IMR-90 (cell line): ENCODE measurements at regions not wholly inside any gene's neighbourhood (a gene's known extent, or its start where the extent isn't known, plus 50 kb on each side); places are given as distances from the start of the nearest gene placed in this dataset.

Experiments
- ATAC-seq: fragments of 200-7000 bp; cut with Tn5 transposase; 2 replicates; pipeline ENCODE4 v1.9.1; 2020; ENCODE audit warnings: low read depth, mild to moderate bottlenecking, moderate library complexity
- BruUV-seq: library from RNA; stranded (reverse); fragments of 400-500 nt; replicated peaks from 2 replicates; lab custom pipeline; 2021; lab: Mats Ljungman, UMichigan
- CTCF ChIA-PET: fragments of 300-600 bp; formaldehyde crosslinking; extraction: SDS; loops from one replicate; lab custom pipeline; 2021; ENCODE audit warnings: antibody characterized with exemption; lab: Yijun Ruan, JAX
- POLR2A ChIA-PET: fragments of 300-600 bp; sonication (Branson Sonifier 250); formaldehyde crosslinking; loops from one replicate; lab custom pipeline; 2022; ENCODE audit warnings: antibody characterized with exemption; ENCODE audit not compliant: unreplicated experiment; lab: Charles Lee
- DNase-seq: peaks from one replicate; pipeline ENCODE4 v3.0.0; 2013
- H2AFZ ChIP-seq: replicated peaks from 2 replicates; pipeline ENCODE3; 2013; ENCODE audit warnings: low read length, mild to moderate bottlenecking; ENCODE audit not compliant: poor library complexity
- H2AK5ac ChIP-seq: 2 replicates; pipeline ENCODE4 v1.6.1; 2013; ENCODE audit warnings: low read depth, low read length, inconsistent platforms
- H2AK9ac ChIP-seq: replicated peaks from 2 replicates; pipeline ENCODE3; 2013; ENCODE audit warnings: mild to moderate bottlenecking, low read depth, low read length, moderate library complexity; ENCODE audit not compliant: poor library complexity
- H2BK120ac ChIP-seq: 2 replicates; pipeline ENCODE4 v1.6.1; 2013; ENCODE audit warnings: low read depth, low read length, inconsistent platforms
- H2BK15ac ChIP-seq: 3 replicates; pipeline ENCODE4 v1.6.1; 2013; ENCODE audit warnings: low read depth, low read length, inconsistent platforms
- H2BK20ac ChIP-seq: 2 replicates; pipeline ENCODE4 v1.6.1; 2013; ENCODE audit warnings: low read depth, mild to moderate bottlenecking, inconsistent platforms, low read length, moderate library complexity
- H2BK5ac ChIP-seq: 2 replicates; pipeline ENCODE4 v1.6.1; 2013; ENCODE audit warnings: mild to moderate bottlenecking, low read depth, low read length, inconsistent platforms; ENCODE audit not compliant: poor library complexity, severe bottlenecking
- H3K14ac ChIP-seq: replicated peaks from 2 replicates; pipeline ENCODE4 v1.6.1; 2013; ENCODE audit warnings: low read depth, low read length, inconsistent platforms
- H3K18ac ChIP-seq: 2 replicates; pipeline ENCODE4 v1.6.1; 2013; ENCODE audit warnings: low read depth, low read length, control low read depth
- H3K23ac ChIP-seq: 2 replicates; pipeline ENCODE4 v1.6.1; 2013; ENCODE audit warnings: low read depth, low read length, inconsistent platforms
- H3K27ac ChIP-seq: 2 replicates; pipeline ENCODE4 v1.5.1; 2013; ENCODE audit warnings: mild to moderate bottlenecking, control low read depth, low read length; ENCODE audit not compliant: insufficient read depth
- H3K27me3 ChIP-seq: 2 replicates; pipeline ENCODE4 v1.6.1; 2013; ENCODE audit warnings: low read length; ENCODE audit not compliant: control insufficient read depth, insufficient read depth
- H3K36me3 ChIP-seq: 2 replicates; pipeline ENCODE4 v1.6.1; 2013; ENCODE audit warnings: low read length, mixed read lengths; ENCODE audit not compliant: control insufficient read depth, insufficient read depth
- H3K4ac ChIP-seq: 2 replicates; pipeline ENCODE4 v1.6.1; 2013; ENCODE audit warnings: low read depth, low read length, inconsistent platforms
- H3K4me1 ChIP-seq: 2 replicates; pipeline ENCODE4 v1.6.1; 2013; ENCODE audit warnings: low read length, mixed read lengths; ENCODE audit not compliant: control insufficient read depth, insufficient read depth
- H3K4me2 ChIP-seq: 2 replicates; pipeline ENCODE4 v1.6.1; 2013; ENCODE audit warnings: low read depth, mild to moderate bottlenecking, control low read depth, low read length, moderate library complexity
- H3K4me3 ChIP-seq: 2 replicates; pipeline ENCODE4 v1.5.1; 2013; ENCODE audit warnings: low read depth, mild to moderate bottlenecking, control low read depth, low read length, moderate library complexity; ENCODE audit not compliant: insufficient read depth
- H3K56ac ChIP-seq: 2 replicates; pipeline ENCODE4 v1.6.1; 2013; ENCODE audit warnings: low read length, inconsistent platforms; ENCODE audit not compliant: insufficient read depth; ENCODE audit errors: extremely low read depth
- H3K79me1 ChIP-seq, 2 experiments: 2 replicates each; pipeline ENCODE4 v1.6.1; 2013; ENCODE audit warnings: low read length in 2 of 2, inconsistent platforms in 1 of 2, low read depth in 1 of 2
- H3K9ac ChIP-seq: 2 replicates; pipeline ENCODE4 v1.6.1; 2013; ENCODE audit warnings: low read depth, low read length, control low read depth
- H3K9me1 ChIP-seq: 2 replicates; pipeline ENCODE4 v1.6.1; 2013; ENCODE audit warnings: low read length, inconsistent platforms; ENCODE audit not compliant: insufficient read depth
- H3K9me3 ChIP-seq: 2 replicates; pipeline ENCODE4 v1.6.1; 2013; ENCODE audit warnings: low read length; ENCODE audit not compliant: control insufficient read depth, insufficient read depth
- H4K20me1 ChIP-seq: 2 replicates; pipeline ENCODE4 v1.6.1; 2013; ENCODE audit warnings: low read length, inconsistent platforms; ENCODE audit not compliant: insufficient read depth
- H4K5ac ChIP-seq: 2 replicates; pipeline ENCODE4 v1.6.1; 2013; ENCODE audit warnings: mild to moderate bottlenecking, low read depth, low read length, control low read depth
- H4K8ac ChIP-seq, 2 experiments: 2 replicates each; pipeline ENCODE4 v1.6.1; 2013; ENCODE audit warnings: low read depth in 2 of 2, low read length in 2 of 2, control low read depth in 1 of 2, inconsistent platforms in 1 of 2
- H4K91ac ChIP-seq: 2 replicates; pipeline ENCODE4 v1.6.1; 2013; ENCODE audit warnings: low read depth, low read length, inconsistent platforms; ENCODE audit not compliant: insufficient read depth
- BHLHE40 ChIP-seq: fragments of 150-350 bp; IDR thresholded peaks from 2 replicates; pipeline ENCODE4 v1.6.1; 2016; ENCODE audit warnings: mild to moderate bottlenecking, low read depth, low read length
- CEBPB ChIP-seq: IDR thresholded peaks from 2 replicates; pipeline ENCODE4 v1.6.1; 2012; ENCODE audit warnings: low read depth, low read length, improper control_type of control experiment
- FOS ChIP-seq: fragments of 150-350 bp; IDR thresholded peaks from 2 replicates; pipeline ENCODE4 v1.6.1; 2016; ENCODE audit warnings: low read depth, low read length
- MAFK ChIP-seq: IDR thresholded peaks from 2 replicates; pipeline ENCODE4 v1.6.1; 2012; ENCODE audit warnings: low read depth, low read length, improper control_type of control experiment
- MAZ ChIP-seq: IDR thresholded peaks from 2 replicates; pipeline ENCODE4 v1.6.1; 2012; ENCODE audit warnings: low read depth, mild to moderate bottlenecking, low read length, improper control_type of control experiment, moderate library complexity, borderline replicate concordance
- MXI1 ChIP-seq: IDR thresholded peaks from 2 replicates; pipeline ENCODE4 v1.6.1; 2012; ENCODE audit warnings: low read depth, mild to moderate bottlenecking, low read length, moderate library complexity, borderline replicate concordance
- WGBS, 2 experiments: methylation state at CpG; one replicate each; pipeline versions ENCODE4 v1.1.5 to v1.1.7; 2013; ENCODE audit warnings: missing lambda C conversion rate in 2 of 2; ENCODE audit not compliant: insufficient read length in 1 of 2; ENCODE audit errors: extremely low coverage in 2 of 2; 5-methylcytosine and 5-hydroxymethylcytosine counted together
- dilution Hi-C: fragments of 300-500 bp; cut with HindIII; formaldehyde crosslinking; loops from one replicate; pipeline ENCODE4 v1.14.3; 2018; ENCODE audit warnings: low sequenced_read_pairs; ENCODE audit not compliant: unreplicated experiment
- in situ Hi-C: fragments of 300-500 bp; cut with MboI; formaldehyde crosslinking; loops from 3 replicates; pipeline ENCODE4 v1.14.3; 2019; ENCODE audit warnings: low sequenced_read_pairs, inconsistent platforms, mixed read lengths
- intact Hi-C: fragments of 100-400 bp; cut with micrococcal nuclease; formaldehyde crosslinking; loops from 2 replicates; pipeline ENCODE4 v1.10.0; 2022

DNA sequence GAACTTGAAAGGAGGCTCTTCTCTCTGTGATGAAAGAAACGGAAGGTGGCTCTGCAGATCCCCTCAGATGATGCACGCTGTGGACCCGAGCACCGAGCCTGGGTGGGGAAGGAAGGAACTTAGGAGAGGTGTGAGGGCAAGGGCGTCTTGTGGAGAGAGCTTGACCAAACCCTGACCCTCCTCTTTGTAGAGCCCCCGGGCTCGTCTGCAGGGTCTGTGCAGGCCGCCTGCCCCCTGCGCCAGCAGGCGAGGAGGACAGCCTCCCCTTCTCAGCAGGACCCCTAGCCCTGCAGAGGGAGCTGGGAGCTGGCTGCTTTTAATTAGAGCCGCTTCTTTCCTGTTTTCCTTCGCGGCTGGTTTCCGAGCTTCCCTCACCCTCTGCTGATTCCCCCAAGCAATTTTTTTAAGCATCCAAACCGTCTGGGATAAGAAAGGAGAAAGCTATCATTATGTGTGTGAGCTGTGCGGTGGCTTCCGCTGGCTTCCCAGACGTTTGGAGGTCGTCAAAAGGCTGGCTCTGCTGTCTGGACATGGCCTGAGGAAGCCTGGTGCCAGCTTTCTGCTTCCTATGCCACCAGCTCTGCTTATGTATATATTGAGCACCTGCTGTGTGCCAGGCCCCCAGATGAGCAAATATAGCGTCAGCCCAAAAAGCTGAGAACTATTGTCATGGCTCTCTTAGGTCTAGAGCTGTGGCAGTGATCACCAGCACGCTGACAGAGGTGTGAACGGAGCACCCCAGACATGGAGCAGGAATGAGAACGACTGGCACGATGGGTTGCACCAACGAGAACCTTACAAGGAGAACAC lies 160.2 kb upstream of the IRF2BP2 start (continued):
- TF ChIP-seq MXI1 = no peak

- Histone ChIP-seq H2AK5ac (peak overlapping the region; percentile 64), H2BK120ac (no peak overlapping the region), H2BK5ac (no peak overlapping the region), H3K18ac (no peak overlapping the region), H3K79me1 (no peaks in the 10 kb centered on the region), H2BK15ac (no peak overlapping the region), H3K4me2 (no peak overlapping the region), H3K9me1 (no peaks in the 10 kb centered on the region), H3K27me3 (no peaks in the 10 kb centered on the region), H3K14ac (no peak overlapping the region), H3K36me3 (no peaks in the 10 kb centered on the region), H3K4me1 (peaks cover 7% of the 10 kb centered on the region), H4K91ac (0 out of 2 replicates have a peak overlapping the region, but pooled peaks have one; percentile 16), H2AK9ac (no peak overlapping the region), H3K23ac (no peak overlapping the region), H3K27ac (no peak overlapping the region), H4K8ac (no peak overlapping the region), H3K9me3 (peaks cover 2% of the 10 kb centered on the region; the same call in 1 of the 2 replicates), H3K9ac (no peak overlapping the region), H3K4ac (peak overlapping the region; percentile 9; the same call in 1 of the 2 replicates), H4K20me1 (no peaks in the 10 kb centered on the region), H4K5ac (no peak overlapping the region), H2BK20ac (peak overlapping the region; percentile 30; the same call in 1 of the 2 replicates), H2AFZ (no peak overlapping the region), H3K56ac (no peak overlapping the region), H3K4me3 (no peak overlapping the region)
- intact Hi-C loops (no loop called here), in situ Hi-C loops (no loop called here), dilution Hi-C loops (no loop called here)
- ChIA-PET CTCF (no interaction called here), POLR2A (no interaction called here)
- TF ChIP-seq FOS (no peak), BHLHE40 (no peak), MAZ (no peak), CEBPB (no peak), MAFK (no peak)
- BruUV-seq = no TSS peak
- no peak for ATAC-seq
- 92% methylated on average over 9 of the region's 13 CpGs; no CpG with 5 or more reads in 1 of the 2 experiments for WGBS, 2 experiments
- DNase-seq = no peak
Observed at GRCh38 chr1:234769284-234769985, 159.5 kb upstream of the IRF2BP2 start.
